ENCODE measurements at regions not wholly inside any gene's neighbourhood (a gene's known extent, or its start where the extent isn't known, plus 50 kb on each side); places are given as distances from the start of the nearest gene placed in this dataset.

DNA sequence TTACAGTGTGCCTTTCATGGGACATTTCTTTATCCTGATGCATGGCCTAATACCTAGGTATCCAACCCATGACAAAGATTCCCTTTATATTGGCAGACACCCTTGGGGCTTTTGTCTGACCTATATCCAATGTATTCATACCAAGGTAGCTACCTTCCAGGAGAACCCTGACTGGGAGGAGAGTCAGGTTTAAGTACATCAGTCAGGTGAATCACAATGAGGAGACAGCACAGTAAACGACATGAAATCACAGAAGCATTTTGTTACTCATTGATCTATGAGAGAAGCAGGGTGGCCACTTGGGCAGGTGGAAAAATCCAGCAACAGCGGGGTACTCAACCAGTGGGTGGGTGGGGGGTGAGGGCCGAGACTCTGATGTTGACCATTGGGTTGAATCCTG lies 527.4 kb upstream of the ATXN8OS start (continued):
- TF ChIP-seq NCOR1 (IDR thresholded peaks at IDR 0.05) = no peak
- no peak for TF ChIP-seq PHF21A (IDR thresholded peaks at IDR 0.05; ENCODE audit: borderline replicate concordance, low read depth)
- TF ChIP-seq, protein P1, sequence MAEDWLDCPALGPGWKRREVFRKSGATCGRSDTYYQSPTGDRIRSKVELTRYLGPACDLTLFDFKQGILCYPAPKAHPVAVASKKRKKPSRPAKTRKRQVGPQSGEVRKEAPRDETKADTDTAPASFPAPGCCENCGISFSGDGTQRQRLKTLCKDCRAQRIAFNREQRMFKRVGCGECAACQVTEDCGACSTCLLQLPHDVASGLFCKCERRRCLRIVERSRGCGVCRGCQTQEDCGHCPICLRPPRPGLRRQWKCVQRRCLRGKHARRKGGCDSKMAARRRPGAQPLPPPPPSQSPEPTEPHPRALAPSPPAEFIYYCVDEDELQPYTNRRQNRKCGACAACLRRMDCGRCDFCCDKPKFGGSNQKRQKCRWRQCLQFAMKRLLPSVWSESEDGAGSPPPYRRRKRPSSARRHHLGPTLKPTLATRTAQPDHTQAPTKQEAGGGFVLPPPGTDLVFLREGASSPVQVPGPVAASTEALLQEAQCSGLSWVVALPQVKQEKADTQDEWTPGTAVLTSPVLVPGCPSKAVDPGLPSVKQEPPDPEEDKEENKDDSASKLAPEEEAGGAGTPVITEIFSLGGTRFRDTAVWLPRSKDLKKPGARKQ (CRISPR knock-in tag; IDR thresholded peaks at IDR 0.05) = no peak
- TF ChIP-seq ZNF197 (CRISPR knock-in tag; IDR thresholded peaks at IDR 0.05; ENCODE audit: low read depth) = no peak
- no peak for TF ChIP-seq ZNF609 (CRISPR knock-in tag; IDR thresholded peaks at IDR 0.05; ENCODE audit: borderline replicate concordance)
- TF ChIP-seq, protein P2, sequence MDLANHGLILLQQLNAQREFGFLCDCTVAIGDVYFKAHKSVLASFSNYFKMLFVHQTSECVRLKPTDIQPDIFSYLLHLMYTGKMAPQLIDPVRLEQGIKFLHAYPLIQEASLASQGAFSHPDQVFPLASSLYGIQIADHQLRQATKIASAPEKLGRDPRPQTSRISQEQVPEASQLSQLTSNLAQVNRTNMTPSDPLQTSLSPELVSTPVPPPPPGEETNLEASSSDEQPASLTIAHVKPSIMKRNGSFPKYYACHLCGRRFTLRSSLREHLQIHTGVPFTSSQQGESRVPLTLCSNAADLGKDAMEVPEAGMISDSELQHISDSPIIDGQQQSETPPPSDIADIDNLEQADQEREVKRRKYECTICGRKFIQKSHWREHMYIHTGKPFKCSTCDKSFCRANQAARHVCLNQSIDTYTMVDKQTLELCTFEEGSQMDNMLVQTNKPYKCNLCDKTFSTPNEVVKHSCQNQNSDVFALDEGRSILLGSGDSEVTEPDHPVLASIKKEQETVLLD (IDR thresholded peaks at IDR 0.05) = no peak
- TF ChIP-seq TAF1 (IDR thresholded peaks at IDR 0.05; ENCODE audit: control insufficient read depth, extremely low read depth, insufficient read depth, low read length, severe bottlenecking) = no peak
- TF ChIP-seq ASH1L (IDR thresholded peaks at IDR 0.05; ENCODE audit: borderline replicate concordance, low read depth, partially characterized antibody) = no peak

Data from K562 (cell line).